Loucy (cell line): ENCODE measurements at regions not wholly inside any gene's neighbourhood (a gene's known extent, or its start where the extent isn't known, plus 50 kb on each side); places are given as distances from the start of the nearest gene placed in this dataset.

Experiments
- H2AFZ ChIP-seq: fragments of 200-600 bp; sonication (generic); 2 replicates; pipeline ENCODE4 v1.6.0; 2016; ENCODE audit warnings: antibody characterized with exemption, mild to moderate bottlenecking, low read length, moderate library complexity
- H3F3A ChIP-seq: fragments of 200-600 bp; 2 replicates; pipeline ENCODE4 v1.6.0; 2016; ENCODE audit warnings: antibody characterized with exemption, low read depth, mild to moderate bottlenecking
- H3K27me3 ChIP-seq: fragments of 200-600 bp; sonication (generic); 2 replicates; pipeline ENCODE4 v1.6.1; 2014; ENCODE audit warnings: low read length, mild to moderate bottlenecking; ENCODE audit not compliant: insufficient read depth, poor library complexity, severe bottlenecking
- H3K36me3 ChIP-seq: fragments of 200-600 bp; sonication (generic); 2 replicates; pipeline ENCODE4 v1.6.1; 2016; ENCODE audit warnings: low read length; ENCODE audit not compliant: insufficient read depth
- H3K4me1 ChIP-seq: fragments of 200-600 bp; sonication (generic); 2 replicates; pipeline ENCODE4 v1.5.1; 2014; ENCODE audit warnings: low read length, mild to moderate bottlenecking; ENCODE audit not compliant: insufficient read depth, poor library complexity, severe bottlenecking
- H3K4me2 ChIP-seq: fragments of 200-600 bp; sonication (generic); 2 replicates; pipeline ENCODE4 v1.6.0; 2014; ENCODE audit warnings: antibody characterized with exemption, low read length, low read depth, mild to moderate bottlenecking; ENCODE audit not compliant: poor library complexity, severe bottlenecking
- H3K4me3 ChIP-seq: fragments of 200-600 bp; sonication (generic); 2 replicates; pipeline ENCODE4 v1.5.1; 2014; ENCODE audit warnings: low read length, mild to moderate bottlenecking, mixed read lengths; ENCODE audit not compliant: poor library complexity, severe bottlenecking
- H3K79me2 ChIP-seq: fragments of 200-600 bp; sonication (generic); 2 replicates; pipeline ENCODE4 v1.6.1; 2014; ENCODE audit warnings: low read length; ENCODE audit not compliant: insufficient read depth
- H3K9ac ChIP-seq: fragments of 200-600 bp; sonication (generic); 2 replicates; pipeline ENCODE4 v1.6.0; 2014; ENCODE audit warnings: mild to moderate bottlenecking, low read depth, low read length, moderate library complexity; ENCODE audit not compliant: poor library complexity, severe bottlenecking
- H3K9me2 ChIP-seq: fragments of 200-600 bp; sonication (generic); replicated peaks from 2 replicates; pipeline ENCODE4 v1.6.1; 2016; ENCODE audit warnings: low read depth, low read length, mixed read lengths
- H3K9me3 ChIP-seq: fragments of 200-600 bp; sonication (generic); 2 replicates; pipeline ENCODE4 v1.6.1; 2014; ENCODE audit warnings: mild to moderate bottlenecking, antibody characterized with exemption, low read length, low read depth; ENCODE audit not compliant: insufficient read depth
- H4K20me1 ChIP-seq: fragments of 200-600 bp; sonication (generic); 2 replicates; pipeline ENCODE4 v1.6.0; 2014; ENCODE audit warnings: antibody characterized with exemption, low read length, mild to moderate bottlenecking; ENCODE audit not compliant: insufficient read depth, poor library complexity, severe bottlenecking
- CTCF ChIP-seq: fragments of 200-600 bp; sonication (generic); conservative IDR thresholded peaks from 2 replicates; pipeline ENCODE4 v1.5.1; 2014; ENCODE audit warnings: mild to moderate bottlenecking, antibody characterized with exemption, low read length
- EZH2phosphoT487 ChIP-seq: fragments of 200-600 bp; IDR thresholded peaks from 2 replicates; pipeline ENCODE4 v1.6.1; 2018; ENCODE audit warnings: antibody characterized with exemption, mild to moderate bottlenecking, moderate library complexity, borderline replicate concordance

GRCh38 chr5:58011301-58011700 is 448.6 kb downstream of the PLK2 start:
- Histone ChIP-seq H3K36me3 (no peaks in the 10 kb centered on the region), H3K4me2 (no peak overlapping the region), H3K79me2 (no peaks in the 10 kb centered on the region), H2AFZ (no peak overlapping the region), H3F3A (no peaks in the 10 kb centered on the region), H3K9me3 (no peaks in the 10 kb centered on the region), H3K9me2 (no peaks in the 10 kb centered on the region), H3K4me1 (no peaks in the 10 kb centered on the region), H4K20me1 (no peaks in the 10 kb centered on the region), H3K4me3 (no peak overlapping the region), H3K9ac (no peak overlapping the region), H3K27me3 (no peaks in the 10 kb centered on the region)
- TF ChIP-seq CTCF = no peak
- no peak for TF ChIP-seq EZH2phosphoT487

GRCh38 chr5:58009754-58010153 is 450.1 kb downstream of the PLK2 start:
- Histone ChIP-seq H3K9ac (no peak overlapping the region), H3F3A (no peaks in the 10 kb centered on the region), H3K4me2 (no peak overlapping the region), H3K27me3 (no peaks in the 10 kb centered on the region), H3K9me2 (no peaks in the 10 kb centered on the region), H3K9me3 (no peaks in the 10 kb centered on the region), H3K79me2 (no peaks in the 10 kb centered on the region), H4K20me1 (no peaks in the 10 kb centered on the region), H3K4me3 (no peak overlapping the region), H2AFZ (no peak overlapping the region), H3K4me1 (no peaks in the 10 kb centered on the region), H3K36me3 (no peaks in the 10 kb centered on the region)
- TF ChIP-seq CTCF (no peak), EZH2phosphoT487 (no peak)

GRCh38 chr5:58002323-58002722 is 457.6 kb downstream of the PLK2 start:
- Histone ChIP-seq H3K9me2 (no peaks in the 10 kb centered on the region), H3K27me3 (no peaks in the 10 kb centered on the region), H3F3A (no peaks in the 10 kb centered on the region), H3K4me2 (no peak overlapping the region), H3K4me1 (no peaks in the 10 kb centered on the region), H2AFZ (no peak overlapping the region), H3K9me3 (no peaks in the 10 kb centered on the region), H3K36me3 (no peaks in the 10 kb centered on the region), H3K4me3 (no peak overlapping the region), H3K79me2 (no peaks in the 10 kb centered on the region), H3K9ac (no peak overlapping the region), H4K20me1 (no peaks in the 10 kb centered on the region)
- TF ChIP-seq EZH2phosphoT487 (no peak), CTCF (no peak)
